Mucosa of gallbladder (tissue), 1 donor: ENCODE measurements at regions not wholly inside any gene's neighbourhood (a gene's known extent, or its start where the extent isn't known, plus 50 kb on each side); places are given as distances from the start of the nearest gene placed in this dataset.

Experiments used
- DNase-seq: peaks from one replicate; pipeline ENCODE4 v3.0.0-alpha.2; 2020; ENCODE audit warnings: low spot score
- donor health status: DM: no; HTN: no; CAD: no.

GRCh38 chr1:216866714-216867113, 143.5 kb upstream of the ESRRG start:
- DNase-seq, result no peak

- no peak for DNase-seq
Measured at GRCh38 chr1:216855810-216856209, 132.6 kb upstream of the ESRRG start.

DNA sequence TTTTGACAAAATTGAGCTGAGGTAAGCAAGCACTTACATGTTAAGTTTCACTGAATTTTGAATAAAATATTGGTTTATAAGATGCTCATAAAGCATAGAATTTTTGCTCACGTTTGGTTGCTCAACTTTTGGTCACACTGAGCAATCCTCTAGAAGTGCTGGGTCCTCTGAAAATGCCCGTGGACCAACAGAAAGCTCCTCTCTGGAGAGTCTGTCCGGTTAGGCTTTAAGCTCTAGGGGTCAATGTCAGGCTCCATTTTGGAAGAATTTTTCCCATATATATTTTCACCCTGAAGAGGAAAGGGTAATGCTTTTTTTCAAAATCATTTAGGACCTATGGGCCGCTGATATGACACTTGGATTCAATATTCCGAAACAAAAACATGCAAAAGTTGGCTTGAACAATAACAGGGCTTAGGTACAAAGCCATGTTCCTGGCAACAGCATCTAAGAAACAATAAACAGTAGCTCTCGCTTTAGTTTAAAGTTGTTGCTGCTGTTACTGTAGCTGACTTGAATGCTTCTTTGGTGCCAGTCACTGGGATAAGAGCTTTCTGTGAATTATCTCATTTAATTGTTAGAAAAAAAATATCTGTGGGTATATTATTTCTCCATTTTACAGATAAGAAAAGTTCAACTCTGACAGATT, 131.7 kb upstream of the ESRRG start:
- no peak for DNase-seq

DNA sequence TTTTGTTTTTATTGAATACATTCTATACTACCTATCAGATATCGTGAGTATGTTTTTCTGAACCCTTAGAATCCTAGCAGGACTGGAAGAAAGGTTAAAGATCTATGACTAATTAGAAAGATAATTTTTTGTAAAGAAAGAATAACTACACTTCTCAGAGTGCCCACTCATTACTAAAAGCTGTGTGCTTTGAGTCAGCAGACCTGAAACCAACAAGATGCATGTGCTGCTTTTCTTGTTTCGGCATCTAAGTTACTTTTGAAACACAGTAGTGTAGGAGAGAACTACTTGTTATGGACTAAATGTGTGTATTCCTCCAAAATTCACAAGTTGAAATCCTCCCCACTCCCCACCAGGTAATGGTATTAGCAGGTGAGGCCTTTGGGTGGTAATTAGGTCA, 127.8 kb upstream of the ESRRG start:
- DNase-seq, result no peak

GRCh38 chr1:216849146-216849545, 125.9 kb upstream of the ESRRG start:
- no peak for DNase-seq

GRCh38 chr1:216847397-216848036, 124.3 kb upstream of the ESRRG start:
- DNase-seq, result no peak

DNA sequence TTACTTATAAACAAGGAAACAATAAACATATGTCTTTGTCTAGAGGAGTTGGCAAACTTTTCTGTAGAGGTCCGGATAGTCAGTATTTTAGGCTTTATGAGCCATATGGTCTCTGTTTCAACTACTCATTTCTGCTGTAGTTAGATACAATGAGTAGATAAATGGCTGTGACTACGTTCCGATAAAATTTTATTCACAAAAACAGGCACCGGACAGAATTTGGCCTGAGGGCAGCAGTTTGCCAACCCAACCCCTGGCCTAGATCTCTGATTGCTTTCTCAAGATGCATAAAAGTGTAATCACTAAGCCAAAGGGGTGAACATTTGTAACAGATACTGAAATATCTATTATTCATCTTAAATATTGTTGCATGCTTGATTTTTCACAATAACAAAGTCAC, 123.1 kb upstream of the ESRRG start:
- no peak for DNase-seq

GRCh38 chr1:216843409-216843808, 120.2 kb upstream of the ESRRG start:
- DNase-seq, result no peak

- DNase-seq, result no peak
Measured at GRCh38 chr1:216841165-216841564, 117.9 kb upstream of the ESRRG start.

GRCh38 chr1:216836316-216836715, 113.1 kb upstream of the ESRRG start:
- DNase-seq, result no peak

- DNase-seq, result no peak
Measured at GRCh38 chr1:216833509-216833908, 110.3 kb upstream of the ESRRG start.

DNA sequence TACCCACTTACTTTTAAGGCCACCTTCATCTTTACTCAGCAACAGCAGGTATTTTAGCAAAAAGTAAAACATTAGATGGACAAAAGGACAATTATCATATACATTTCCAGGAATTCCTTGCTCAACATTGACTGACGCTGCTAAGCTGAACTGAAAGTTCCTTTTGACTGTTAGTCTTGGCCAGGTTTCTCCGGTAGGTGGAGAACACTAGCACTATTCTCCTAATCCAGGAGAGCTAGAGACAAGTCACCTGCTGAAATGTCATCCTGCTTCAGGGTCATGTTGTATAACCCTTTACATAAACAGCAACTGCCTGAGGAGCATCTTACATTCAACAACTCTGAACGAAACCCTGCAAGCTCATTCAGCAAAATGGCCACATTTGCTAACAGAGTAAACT, 109.0 kb upstream of the ESRRG start:
- no peak for DNase-seq

GRCh38 chr1:216830424-216831210, 107.4 kb upstream of the ESRRG start:
- DNase-seq, result no peak

DNA sequence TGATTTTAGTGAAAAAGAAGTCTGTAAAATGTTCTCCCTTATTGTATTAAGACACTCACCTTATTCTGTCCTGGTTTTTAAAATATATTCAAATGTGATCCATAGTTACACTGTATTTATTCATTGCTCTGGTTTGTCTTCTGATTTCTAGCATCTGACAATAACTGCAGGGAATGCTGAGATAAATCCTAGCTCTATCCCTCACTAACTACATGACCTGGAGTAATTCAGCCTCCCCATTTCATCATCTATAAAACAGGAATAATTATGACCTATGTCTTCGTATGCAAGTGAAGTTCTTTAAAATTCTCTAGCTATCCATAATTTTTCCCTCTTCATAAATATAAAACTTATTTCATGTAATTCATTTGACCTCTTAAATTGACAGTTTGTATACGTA, 104.0 kb upstream of the ESRRG start:
- no peak for DNase-seq

- DNase-seq, result no peak
Measured at GRCh38 chr1:216826646-216827045, 103.4 kb upstream of the ESRRG start.

GRCh38 chr1:216826214-216826613, 103.0 kb upstream of the ESRRG start:
- DNase-seq, result no peak

DNA sequence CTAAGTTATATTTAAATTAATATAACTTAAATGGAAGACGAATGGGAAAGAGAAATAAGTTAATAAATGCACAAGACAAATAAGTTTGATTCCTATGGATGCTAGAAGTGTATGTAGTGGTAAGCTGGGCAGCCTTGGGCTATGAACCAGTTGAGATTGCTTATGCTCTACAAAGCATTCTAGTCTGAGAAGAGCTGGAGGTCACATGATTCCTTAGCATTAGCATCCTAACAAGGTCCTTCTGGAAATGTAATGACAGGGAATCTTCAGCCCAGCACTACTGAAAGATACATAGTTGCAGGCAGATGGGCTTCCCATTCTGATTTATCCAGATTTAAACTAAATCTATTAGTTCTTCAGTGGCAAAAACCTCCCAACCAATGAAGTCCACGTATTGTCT, 102.3 kb upstream of the ESRRG start:
- DNase-seq, result no peak

DNA sequence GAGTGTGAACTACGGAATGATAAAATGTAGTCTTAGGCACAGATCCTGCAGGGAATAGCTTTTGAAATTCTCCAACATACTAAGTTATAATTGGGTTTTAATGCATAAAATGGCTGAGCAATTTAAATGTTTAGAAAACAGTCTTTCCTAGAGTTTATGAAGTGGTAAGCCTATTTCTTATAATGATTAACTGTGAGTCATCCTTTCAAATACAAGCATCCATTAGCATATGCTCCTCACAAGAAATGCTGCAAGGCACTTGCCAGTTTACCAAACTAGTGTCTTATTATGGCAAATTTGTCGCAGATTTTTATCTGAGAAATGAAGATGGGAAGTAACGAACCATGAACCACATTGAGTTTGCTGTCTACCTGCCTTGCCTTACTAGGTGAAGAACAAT, 101.3 kb upstream of the ESRRG start:
- no peak for DNase-seq

DNA sequence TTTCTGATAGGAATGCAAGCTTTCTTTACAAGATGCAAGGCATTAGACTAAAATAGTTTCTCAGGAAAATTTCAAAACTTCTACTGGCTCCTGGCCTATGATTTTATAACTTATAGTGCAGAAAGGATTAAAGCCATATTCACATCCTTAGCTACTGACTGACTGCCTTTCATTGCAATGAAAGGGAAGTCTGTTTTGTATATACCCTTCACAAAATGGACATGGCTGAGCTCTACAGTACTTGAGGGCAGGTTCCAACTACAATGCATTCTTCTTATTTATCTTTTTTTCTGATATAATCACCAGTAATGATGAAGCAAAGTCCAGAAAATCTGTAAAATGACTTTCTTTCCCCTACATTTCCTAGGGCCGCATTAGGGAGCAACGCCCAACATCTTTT, 100.5 kb upstream of the ESRRG start:
- DNase-seq, result no peak

DNA sequence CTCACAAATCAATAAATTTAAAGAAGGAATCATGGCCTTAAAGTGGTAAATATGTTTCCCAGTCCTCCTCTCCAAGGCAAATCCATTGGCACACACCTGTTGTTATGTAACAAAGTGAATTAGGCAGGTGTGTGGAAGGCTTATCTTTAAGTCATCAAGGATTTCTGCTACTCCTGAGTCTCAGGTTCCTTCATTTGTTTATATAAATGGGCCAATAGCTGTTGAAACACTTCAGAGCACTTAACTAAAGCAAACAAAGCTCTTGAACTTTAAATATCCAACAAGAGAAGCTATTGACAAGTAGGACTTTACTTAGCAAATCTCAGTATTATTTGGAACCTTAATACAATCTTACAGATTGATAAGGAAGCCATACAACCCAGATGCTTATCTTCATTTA, 99.3 kb upstream of the ESRRG start:
- no peak for DNase-seq

DNA sequence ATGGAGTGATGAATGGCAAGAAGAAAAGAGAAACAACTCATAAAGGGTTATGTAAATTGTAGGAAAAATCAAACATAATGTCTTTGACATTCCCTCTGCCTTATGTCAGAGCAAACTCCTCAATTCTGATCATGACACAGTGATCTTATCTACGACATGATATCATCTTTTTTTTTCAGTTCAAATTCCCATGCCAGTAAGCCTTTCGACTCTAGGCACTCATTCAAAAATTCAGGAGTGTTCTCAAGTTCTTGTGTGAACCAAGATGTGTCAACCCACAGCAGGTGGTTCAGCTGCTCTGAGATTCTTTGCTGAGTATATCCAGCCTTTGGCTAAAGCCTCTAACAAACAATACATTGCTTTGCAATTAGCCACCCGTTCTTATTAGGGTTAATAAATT, 97.1 kb upstream of the ESRRG start:
- no peak for DNase-seq

DNA sequence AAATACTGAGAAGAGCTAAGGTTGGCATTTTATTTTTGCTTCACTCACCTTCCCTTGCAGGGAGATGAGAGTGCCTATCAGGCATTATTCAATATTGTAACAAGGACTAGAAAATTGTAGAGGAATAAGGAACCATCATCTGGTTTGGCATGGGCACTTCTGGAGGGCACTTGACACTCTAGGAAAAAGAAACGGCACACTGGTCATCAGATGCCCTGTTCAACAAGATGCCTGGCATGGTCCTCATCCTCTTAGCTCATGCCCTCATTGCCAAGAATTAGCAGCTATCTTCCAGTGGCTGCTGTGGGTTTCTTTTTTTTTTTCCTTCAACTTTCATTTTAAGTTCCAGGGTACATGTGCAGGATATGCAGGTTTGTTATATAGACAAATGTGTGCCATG, 95.1 kb upstream of the ESRRG start:
- DNase-seq, result no peak
